Glomerular visceral epithelial cell (primary cell): ENCODE measurements at regions not wholly inside any gene's neighbourhood (a gene's known extent, or its start where the extent isn't known, plus 50 kb on each side); places are given as distances from the start of the nearest gene placed in this dataset.
"Not testable (repeated sequence)": the region's sequence is repeated elsewhere in the genome, so short reads cannot be mapped to it uniquely, and the experiment has no call there.

Experiments
- DNase-seq: peaks from one replicate; pipeline ENCODE4 v3.0.0-alpha.2; 2016; ENCODE audit errors: extremely low spot score

GRCh38 chr18:60017371-60017770 lies 117.6 kb downstream of the PMAIP1 start:
- DNase-seq, result no peak

GRCh38 chr18:60015826-60016225 lies 116.0 kb downstream of the PMAIP1 start:
- not testable (repeated sequence) for DNase-seq

GRCh38 chr18:60013148-60013547 lies 113.4 kb downstream of the PMAIP1 start:
- not testable (repeated sequence) for DNase-seq

- no peak for DNase-seq
Measured at GRCh38 chr18:60010984-60011383, 111.2 kb downstream of the PMAIP1 start.

GRCh38 chr18:60010513-60010912 lies 110.7 kb downstream of the PMAIP1 start:
- no peak for DNase-seq

- no peak for DNase-seq
Measured at GRCh38 chr18:60007661-60008060, 107.9 kb downstream of the PMAIP1 start.

GRCh38 chr18:60003610-60004185 lies 103.9 kb downstream of the PMAIP1 start:
- DNase-seq, result no peak

GRCh38 chr18:59996370-59996966 lies 96.7 kb downstream of the PMAIP1 start:
- peak; percentile 63 for DNase-seq

GRCh38 chr18:59994357-59994756 lies 94.6 kb downstream of the PMAIP1 start:
- no peak for DNase-seq

GRCh38 chr18:59993560-59993959 lies 93.8 kb downstream of the PMAIP1 start:
- no peak for DNase-seq

- peak; percentile 66 for DNase-seq
Measured at GRCh38 chr18:59990121-59990823, 90.5 kb downstream of the PMAIP1 start.

- peak; percentile 57 for DNase-seq
Measured at GRCh38 chr18:59988098-59988706, 88.4 kb downstream of the PMAIP1 start.

GRCh38 chr18:59987102-59987501 lies 87.3 kb downstream of the PMAIP1 start:
- DNase-seq, result no peak

- no peak for DNase-seq
Measured at GRCh38 chr18:59986139-59986538, 86.3 kb downstream of the PMAIP1 start.

- DNase-seq, result peak; percentile 49
Measured at GRCh38 chr18:59985289-59985688, 85.5 kb downstream of the PMAIP1 start.

GRCh38 chr18:59983506-59983905 lies 83.7 kb downstream of the PMAIP1 start:
- no peak for DNase-seq

- no peak for DNase-seq
Measured at GRCh38 chr18:59980188-59980637, 80.4 kb downstream of the PMAIP1 start.

GRCh38 chr18:59971871-59972428 lies 72.2 kb downstream of the PMAIP1 start:
- no peak for DNase-seq

- not testable (repeated sequence) for DNase-seq
Measured at GRCh38 chr18:59971144-59971543, 71.3 kb downstream of the PMAIP1 start.

GRCh38 chr18:59969477-59970028 lies 69.8 kb downstream of the PMAIP1 start:
- DNase-seq, result not testable (repeated sequence)

- DNase-seq, result no peak
Measured at GRCh38 chr18:59968583-59968982, 68.8 kb downstream of the PMAIP1 start.

- no peak for DNase-seq
Measured at GRCh38 chr18:59967878-59968277, 68.1 kb downstream of the PMAIP1 start.
